Hepatocyte (in vitro differentiated cells): ENCODE measurements at regions not wholly inside any gene's neighbourhood (a gene's known extent, or its start where the extent isn't known, plus 50 kb on each side); places are given as distances from the start of the nearest gene placed in this dataset.

Experiments
- DNase-seq: peaks from one replicate; pipeline ENCODE4 v3.0.0-alpha.2; 2016; ENCODE audit warnings: low spot score
- H2AFZ ChIP-seq: fragments of 200-600 bp; sonication (generic); 2 replicates; pipeline ENCODE4 v1.6.0; 2016; ENCODE audit warnings: antibody characterized with exemption, mild to moderate bottlenecking
- H3K27ac ChIP-seq: fragments of 200-600 bp; sonication (generic); 2 replicates; pipeline ENCODE4 v1.5.1; 2016; ENCODE audit warnings: mild to moderate bottlenecking
- H3K27me3 ChIP-seq: fragments of 200-600 bp; sonication (generic); 2 replicates; pipeline ENCODE4 v1.6.1; 2016
- H3K36me3 ChIP-seq: fragments of 200-600 bp; sonication (generic); replicated peaks from 2 replicates; pipeline ENCODE4 v1.5.1; 2016; ENCODE audit warnings: low read depth; ENCODE audit not compliant: insufficient read depth
- H3K4me1 ChIP-seq: fragments of 200-600 bp; sonication (generic); 2 replicates; pipeline ENCODE4 v1.5.1; 2016; ENCODE audit warnings: mild to moderate bottlenecking, moderate library complexity; ENCODE audit not compliant: insufficient read depth
- H3K4me2 ChIP-seq: fragments of 200-600 bp; sonication (generic); 2 replicates; pipeline ENCODE4 v1.6.0; 2016
- H3K4me3 ChIP-seq: fragments of 200-600 bp; sonication (generic); 2 replicates; pipeline ENCODE4 v1.5.1; 2016; ENCODE audit warnings: mild to moderate bottlenecking
- H3K79me2 ChIP-seq: fragments of 200-600 bp; sonication (generic); 2 replicates; pipeline ENCODE4 v1.6.0; 2017; ENCODE audit warnings: mild to moderate bottlenecking
- H3K9me2 ChIP-seq: fragments of 200-600 bp; sonication (generic); replicated peaks from 2 replicates; pipeline ENCODE4 v1.6.0; 2017; ENCODE audit warnings: mild to moderate bottlenecking; ENCODE audit not compliant: insufficient read depth
- H3K9me3 ChIP-seq: fragments of 200-600 bp; sonication (generic); 2 replicates; pipeline ENCODE4 v1.5.1; 2016; ENCODE audit warnings: low read depth, mild to moderate bottlenecking
- H4K20me1 ChIP-seq: fragments of 200-600 bp; sonication (generic); 2 replicates; pipeline ENCODE4 v1.6.0; 2016; ENCODE audit warnings: mild to moderate bottlenecking; ENCODE audit not compliant: insufficient read depth, poor library complexity, severe bottlenecking
- EZH2 ChIP-seq: fragments of 200-600 bp; sonication (generic); IDR thresholded peaks from 2 replicates; pipeline ENCODE4 v1.6.1; 2016; ENCODE audit warnings: antibody characterized with exemption, mild to moderate bottlenecking, borderline replicate concordance
- EZH2phosphoT487 ChIP-seq: fragments of 200-600 bp; sonication (generic); IDR thresholded peaks from one replicate; pipeline ENCODE4 v1.6.1; 2018; ENCODE audit warnings: antibody characterized with exemption, mild to moderate bottlenecking, low read depth, moderate library complexity; ENCODE audit not compliant: unreplicated experiment, severe bottlenecking
- WGBS: methylation state at CpG from one replicate; pipeline ENCODE4 v1.1.6; 2016; ENCODE audit warnings: low lambda C conversion rate; ENCODE audit errors: missing lambda C conversion rate; 5-methylcytosine and 5-hydroxymethylcytosine counted together
- TF ChIP-seq, protein P1 (sequence below): fragments of 200-600 bp; sonication (generic); IDR thresholded peaks from 2 replicates; pipeline ENCODE4 v1.5.1; 2016; ENCODE audit warnings: antibody characterized with exemption, mild to moderate bottlenecking; ENCODE audit not compliant: poor library complexity

DNA sequence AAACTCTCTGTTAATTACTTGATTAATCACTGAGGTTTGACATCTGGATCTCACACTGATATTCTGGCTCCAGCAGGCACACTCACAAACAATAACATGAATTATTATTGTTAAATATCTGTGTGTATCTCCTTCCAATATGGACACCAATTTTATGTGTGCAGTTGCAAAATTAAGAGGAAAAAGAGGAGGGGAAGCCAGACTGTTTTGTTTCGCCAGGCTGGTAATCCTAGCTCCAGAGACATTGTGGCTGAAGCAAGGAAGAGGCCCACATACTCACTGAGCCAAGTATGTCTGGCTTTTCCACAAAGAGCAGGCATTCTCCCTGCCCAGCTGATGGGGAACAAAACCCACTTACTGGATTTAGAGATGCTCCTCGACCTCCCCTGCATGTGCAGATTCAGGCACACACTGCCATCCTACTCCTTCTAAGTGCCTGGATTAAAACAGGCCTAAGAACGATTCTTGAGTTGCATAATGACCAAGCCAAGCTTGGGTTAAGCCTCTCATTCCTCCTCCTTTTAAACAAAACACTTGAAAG lies 181.9 kb downstream of the ESM1 start:
- Histone ChIP-seq H3K4me1 (peaks cover 5% of the 10 kb centered on the region), H4K20me1 (no peaks in the 10 kb centered on the region), H3K9me3 (no peaks in the 10 kb centered on the region), H2AFZ (no peak overlapping the region), H3K4me3 (no peak overlapping the region), H3K9me2 (no peaks in the 10 kb centered on the region), H3K79me2 (no peaks in the 10 kb centered on the region), H3K36me3 (no peaks in the 10 kb centered on the region), H3K4me2 (no peak overlapping the region), H3K27me3 (no peaks in the 10 kb centered on the region), H3K27ac (peak overlapping the region; percentile 10)
- no peak for TF ChIP-seq EZH2
- TF ChIP-seq EZH2phosphoT487: no peak
- TF ChIP-seq, protein P1, sequence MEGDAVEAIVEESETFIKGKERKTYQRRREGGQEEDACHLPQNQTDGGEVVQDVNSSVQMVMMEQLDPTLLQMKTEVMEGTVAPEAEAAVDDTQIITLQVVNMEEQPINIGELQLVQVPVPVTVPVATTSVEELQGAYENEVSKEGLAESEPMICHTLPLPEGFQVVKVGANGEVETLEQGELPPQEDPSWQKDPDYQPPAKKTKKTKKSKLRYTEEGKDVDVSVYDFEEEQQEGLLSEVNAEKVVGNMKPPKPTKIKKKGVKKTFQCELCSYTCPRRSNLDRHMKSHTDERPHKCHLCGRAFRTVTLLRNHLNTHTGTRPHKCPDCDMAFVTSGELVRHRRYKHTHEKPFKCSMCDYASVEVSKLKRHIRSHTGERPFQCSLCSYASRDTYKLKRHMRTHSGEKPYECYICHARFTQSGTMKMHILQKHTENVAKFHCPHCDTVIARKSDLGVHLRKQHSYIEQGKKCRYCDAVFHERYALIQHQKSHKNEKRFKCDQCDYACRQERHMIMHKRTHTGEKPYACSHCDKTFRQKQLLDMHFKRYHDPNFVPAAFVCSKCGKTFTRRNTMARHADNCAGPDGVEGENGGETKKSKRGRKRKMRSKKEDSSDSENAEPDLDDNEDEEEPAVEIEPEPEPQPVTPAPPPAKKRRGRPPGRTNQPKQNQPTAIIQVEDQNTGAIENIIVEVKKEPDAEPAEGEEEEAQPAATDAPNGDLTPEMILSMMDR: no peak
- 73% methylated on average over 3 of the region's 3 CpGs for WGBS
- DNase-seq: no peak

GRCh38 chr5:54799645-54800044 lies 185.7 kb downstream of the ESM1 start:
- Histone ChIP-seq H3K79me2 (no peaks in the 10 kb centered on the region), H3K36me3 (no peaks in the 10 kb centered on the region), H3K9me3 (no peaks in the 10 kb centered on the region), H3K4me3 (no peak overlapping the region), H4K20me1 (no peaks in the 10 kb centered on the region), H3K4me1 (no peaks in the 10 kb centered on the region), H2AFZ (no peak overlapping the region), H3K27ac (no peak overlapping the region), H3K4me2 (no peak overlapping the region), H3K9me2 (no peaks in the 10 kb centered on the region), H3K27me3 (no peaks in the 10 kb centered on the region)
- DNase-seq: no peak
- WGBS: 100% methylated on average over 1 of the region's 1 CpG
- TF ChIP-seq, protein P1: no peak
- TF ChIP-seq EZH2: no peak
- TF ChIP-seq EZH2phosphoT487: no peak

GRCh38 chr5:54795777-54796176 lies 189.6 kb downstream of the ESM1 start:
- TF ChIP-seq, protein P1: no peak
- TF ChIP-seq EZH2 (no peak), EZH2phosphoT487 (no peak)
- no peaks in the 10 kb centered on the region for H3K9me2 ChIP-seq
- DNase-seq: no peak
- H3K4me2 ChIP-seq: no peak overlapping the region
- H3K4me3 ChIP-seq: no peak overlapping the region
- H3K27me3 ChIP-seq: no peaks in the 10 kb centered on the region
- H3K27ac ChIP-seq: no peak overlapping the region
- H3K9me3 ChIP-seq: no peaks in the 10 kb centered on the region
- no peaks in the 10 kb centered on the region for H4K20me1 ChIP-seq
- H3K4me1 ChIP-seq: no peaks in the 10 kb centered on the region
- no peaks in the 10 kb centered on the region for H3K36me3 ChIP-seq
- no peaks in the 10 kb centered on the region for H3K79me2 ChIP-seq
- H2AFZ ChIP-seq: no peak overlapping the region

DNA sequence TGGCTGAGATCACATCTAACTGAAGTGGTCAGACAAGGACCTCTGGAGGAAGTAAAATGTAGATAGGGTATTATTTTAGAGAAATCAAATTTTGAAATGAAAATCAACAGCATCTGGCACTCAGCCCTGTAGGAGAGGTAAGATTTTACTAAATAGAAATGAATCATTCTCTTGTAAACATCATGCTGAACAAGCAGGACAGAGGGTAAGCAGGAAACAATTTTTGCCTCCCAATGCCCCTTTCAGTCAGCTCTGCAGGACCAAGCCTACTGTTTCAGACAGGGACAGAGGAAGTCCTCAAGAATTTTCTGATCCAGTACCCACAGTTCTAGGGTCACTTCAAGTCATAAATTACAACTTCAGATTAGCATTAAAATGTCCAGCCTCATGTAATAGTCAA lies 190.1 kb downstream of the ESM1 start:
- no peak overlapping the region for H3K27ac ChIP-seq
- H2AFZ ChIP-seq: no peak overlapping the region
- no peaks in the 10 kb centered on the region for H3K9me2 ChIP-seq
- H3K9me3 ChIP-seq: no peaks in the 10 kb centered on the region
- no peaks in the 10 kb centered on the region for H3K4me1 ChIP-seq
- no peak for TF ChIP-seq EZH2
- no peak for TF ChIP-seq EZH2phosphoT487
- TF ChIP-seq, protein P1: no peak
- no peak overlapping the region for H3K4me2 ChIP-seq
- no peaks in the 10 kb centered on the region for H3K79me2 ChIP-seq
- no peaks in the 10 kb centered on the region for H3K27me3 ChIP-seq
- no peaks in the 10 kb centered on the region for H3K36me3 ChIP-seq
- no peaks in the 10 kb centered on the region for H4K20me1 ChIP-seq
- no peak for DNase-seq
- no peak overlapping the region for H3K4me3 ChIP-seq
